ENCODE measurements at regions not wholly inside any gene's neighbourhood (a gene's known extent, or its start where the extent isn't known, plus 50 kb on each side); places are given as distances from the start of the nearest gene placed in this dataset.

DNA sequence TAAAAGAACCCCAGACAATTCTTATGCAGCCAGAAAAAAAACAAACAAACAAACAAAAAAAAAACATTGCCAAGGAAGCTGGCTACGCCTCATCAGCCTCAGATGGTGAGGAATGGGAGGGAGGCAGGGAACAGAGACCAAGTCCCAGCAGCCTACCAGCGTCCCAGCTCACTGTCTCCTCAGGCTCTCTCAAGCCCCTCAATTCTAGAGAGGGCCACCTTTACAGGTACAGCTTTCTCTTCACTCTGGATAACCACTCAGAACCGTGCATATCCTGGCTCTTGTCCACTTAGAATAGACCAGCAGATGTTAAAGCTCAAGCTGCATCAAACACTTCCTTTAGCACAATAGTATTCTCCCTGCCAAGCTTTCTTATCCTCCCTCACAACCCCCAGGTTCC, 263.1 kb upstream of the CHAC2 start:
- no peak for TF ChIP-seq EZH2 (IDR thresholded peaks at IDR 0.05; ENCODE audit: low read depth)
- TF ChIP-seq, protein P1, sequence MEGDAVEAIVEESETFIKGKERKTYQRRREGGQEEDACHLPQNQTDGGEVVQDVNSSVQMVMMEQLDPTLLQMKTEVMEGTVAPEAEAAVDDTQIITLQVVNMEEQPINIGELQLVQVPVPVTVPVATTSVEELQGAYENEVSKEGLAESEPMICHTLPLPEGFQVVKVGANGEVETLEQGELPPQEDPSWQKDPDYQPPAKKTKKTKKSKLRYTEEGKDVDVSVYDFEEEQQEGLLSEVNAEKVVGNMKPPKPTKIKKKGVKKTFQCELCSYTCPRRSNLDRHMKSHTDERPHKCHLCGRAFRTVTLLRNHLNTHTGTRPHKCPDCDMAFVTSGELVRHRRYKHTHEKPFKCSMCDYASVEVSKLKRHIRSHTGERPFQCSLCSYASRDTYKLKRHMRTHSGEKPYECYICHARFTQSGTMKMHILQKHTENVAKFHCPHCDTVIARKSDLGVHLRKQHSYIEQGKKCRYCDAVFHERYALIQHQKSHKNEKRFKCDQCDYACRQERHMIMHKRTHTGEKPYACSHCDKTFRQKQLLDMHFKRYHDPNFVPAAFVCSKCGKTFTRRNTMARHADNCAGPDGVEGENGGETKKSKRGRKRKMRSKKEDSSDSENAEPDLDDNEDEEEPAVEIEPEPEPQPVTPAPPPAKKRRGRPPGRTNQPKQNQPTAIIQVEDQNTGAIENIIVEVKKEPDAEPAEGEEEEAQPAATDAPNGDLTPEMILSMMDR (conservative IDR thresholded peaks at IDR 0.05): no peak

Measured in PC-9 (cell line).